Brain pericyte (primary cell): ENCODE measurements at regions not wholly inside any gene's neighbourhood (a gene's known extent, or its start where the extent isn't known, plus 50 kb on each side); places are given as distances from the start of the nearest gene placed in this dataset.
"Not testable (repeated sequence)": the region's sequence is repeated elsewhere in the genome, so short reads cannot be mapped to it uniquely, and the experiment has no call there.

ENCODE experiments used
- DNase-seq: peaks from one replicate; pipeline ENCODE4 v3.0.0-alpha.2; 2012; ENCODE audit warnings: low read depth, low spot score

DNA sequence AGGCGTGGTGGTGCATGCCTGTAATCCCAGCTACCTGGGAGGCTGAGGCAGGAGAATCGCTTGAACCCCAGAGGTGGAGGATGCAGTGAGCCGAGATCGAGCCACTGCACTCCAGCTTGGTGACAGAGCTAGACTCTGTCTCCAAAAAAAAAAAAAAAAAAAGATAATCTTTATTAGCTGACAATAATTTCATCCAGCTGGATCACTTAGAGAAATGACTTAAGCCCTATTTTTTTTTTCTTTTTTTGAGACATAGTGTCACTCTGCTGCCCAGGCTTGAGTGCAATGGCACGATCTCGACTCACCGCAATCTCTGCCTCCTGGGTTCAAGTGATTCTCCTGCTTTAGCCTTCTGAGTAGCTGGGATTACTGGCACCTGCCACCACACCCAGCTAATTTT lies 51.6 kb upstream of the MAP4K4 start:
- DNase-seq: not testable (repeated sequence)

DNA sequence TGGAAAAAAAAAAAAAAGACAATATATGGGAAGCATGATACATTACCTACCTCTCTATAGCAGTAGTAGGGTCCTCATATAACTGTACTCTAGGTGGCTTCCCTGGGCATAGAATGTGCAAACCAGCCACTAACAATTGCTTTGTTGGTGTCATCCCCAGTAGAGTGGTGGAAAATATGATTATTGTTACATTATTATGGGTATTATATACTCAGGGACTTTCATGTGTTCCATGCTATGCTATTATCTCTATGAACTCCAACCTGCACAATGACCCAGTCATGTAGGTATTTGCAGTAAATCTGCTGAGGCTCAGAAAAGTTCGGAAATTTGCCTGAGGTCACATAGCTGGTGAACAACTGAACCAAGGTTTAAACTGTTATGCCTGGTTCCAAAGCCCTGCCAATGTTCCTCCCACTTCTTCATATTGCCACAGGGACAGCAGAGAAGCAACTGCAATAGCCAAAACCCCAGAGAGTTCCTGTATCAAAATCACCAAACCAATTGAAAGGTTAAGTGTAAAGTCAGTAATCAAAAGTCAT lies 52.6 kb upstream of the MAP4K4 start:
- DNase-seq: no peak

GRCh38 chr2:101643004-101643524 lies 54.4 kb upstream of the MAP4K4 start:
- DNase-seq: no peak

GRCh38 chr2:101638817-101639605 lies 58.5 kb upstream of the MAP4K4 start:
- DNase-seq: no peak

DNA sequence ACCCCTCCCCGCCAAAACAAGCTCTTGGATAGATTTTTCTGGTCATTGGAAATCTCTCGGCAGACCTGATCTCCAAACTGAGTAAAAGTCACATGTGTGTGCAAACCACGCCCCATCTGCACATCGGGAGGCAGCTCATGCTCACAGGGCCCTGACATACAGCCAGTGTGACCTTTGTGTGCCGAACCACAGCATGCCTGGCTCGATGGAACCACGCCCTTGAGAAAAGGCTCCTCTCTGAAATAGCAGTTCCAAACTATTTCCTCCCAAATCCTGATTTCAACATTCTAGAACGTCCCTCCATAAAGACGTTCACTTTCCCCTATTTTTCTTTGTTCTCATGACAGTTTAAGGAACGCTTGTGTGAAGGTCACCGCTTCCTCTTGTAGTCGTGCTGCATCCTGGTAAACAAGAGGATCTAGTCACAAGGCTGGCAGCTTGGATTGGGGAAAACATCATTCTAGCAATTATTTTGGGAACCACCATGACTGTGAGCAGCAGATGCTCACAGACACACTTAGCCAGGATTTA lies 59.3 kb upstream of the MAP4K4 start:
- DNase-seq: no peak

- no peak for DNase-seq
Observed at GRCh38 chr2:101630224-101630949, 67.1 kb upstream of the MAP4K4 start.

- DNase-seq: no peak
Observed at GRCh38 chr2:101628030-101628392, 69.5 kb upstream of the MAP4K4 start.

DNA sequence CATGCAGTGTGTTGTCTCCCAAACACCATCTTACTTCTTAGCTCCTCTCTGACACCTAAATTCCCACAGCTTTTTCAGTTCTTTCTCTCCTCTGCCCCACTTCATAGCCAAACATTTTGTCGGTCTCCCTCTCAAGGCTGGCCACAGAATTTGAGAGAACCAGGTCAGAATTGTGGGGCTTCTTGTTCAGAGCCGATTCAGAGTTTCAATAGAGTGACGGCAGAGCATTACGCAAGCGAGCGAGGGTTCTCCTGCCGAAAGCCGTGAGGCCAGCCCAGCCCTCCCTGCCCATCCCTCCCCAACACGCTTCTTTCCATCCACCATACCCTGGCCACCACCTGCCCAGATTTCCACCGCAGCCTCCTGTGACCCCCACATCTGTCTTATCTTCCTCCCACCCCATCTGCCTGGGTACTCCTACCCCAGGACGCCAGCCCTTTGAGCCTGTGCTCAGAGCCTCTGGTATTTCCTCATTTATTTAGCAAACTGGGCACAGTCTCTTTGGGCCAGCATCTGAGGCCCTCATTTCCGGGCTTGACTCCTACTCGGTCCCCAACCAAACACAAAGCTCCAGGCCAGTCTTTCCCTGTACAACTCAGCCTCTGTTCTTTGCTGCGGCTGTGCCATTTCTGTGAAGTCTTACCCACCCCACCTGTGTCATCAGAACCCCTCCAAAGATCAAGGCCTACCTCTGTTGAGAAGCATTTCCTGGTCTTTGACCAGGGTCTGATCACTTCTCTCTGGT lies 70.0 kb upstream of the MAP4K4 start:
- no peak for DNase-seq

DNA sequence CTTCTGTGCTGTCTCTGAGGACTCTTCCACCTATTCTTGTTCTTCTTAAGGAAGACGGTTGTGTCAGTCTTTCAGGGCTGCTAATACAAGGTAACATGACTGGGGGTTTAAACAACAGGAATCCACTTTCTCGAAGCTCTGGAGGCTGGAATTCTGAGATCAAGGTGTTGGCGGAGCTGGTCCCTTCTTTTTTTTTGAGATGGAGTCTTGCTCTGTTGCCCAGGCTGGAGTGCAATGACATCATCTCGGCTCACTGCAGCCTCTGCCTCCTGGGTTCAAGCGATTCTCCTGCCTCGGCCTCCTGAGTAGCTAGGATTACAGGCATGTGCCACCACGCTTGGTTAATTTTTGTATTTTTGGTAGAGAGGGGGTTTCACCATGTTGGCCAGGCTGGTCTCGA lies 71.7 kb upstream of the MAP4K4 start:
- not testable (repeated sequence) for DNase-seq

- no peak for DNase-seq
Observed at GRCh38 chr2:101625387-101625786, 72.1 kb upstream of the MAP4K4 start.

GRCh38 chr2:101624706-101625332 lies 72.7 kb upstream of the MAP4K4 start:
- DNase-seq: no peak

DNA sequence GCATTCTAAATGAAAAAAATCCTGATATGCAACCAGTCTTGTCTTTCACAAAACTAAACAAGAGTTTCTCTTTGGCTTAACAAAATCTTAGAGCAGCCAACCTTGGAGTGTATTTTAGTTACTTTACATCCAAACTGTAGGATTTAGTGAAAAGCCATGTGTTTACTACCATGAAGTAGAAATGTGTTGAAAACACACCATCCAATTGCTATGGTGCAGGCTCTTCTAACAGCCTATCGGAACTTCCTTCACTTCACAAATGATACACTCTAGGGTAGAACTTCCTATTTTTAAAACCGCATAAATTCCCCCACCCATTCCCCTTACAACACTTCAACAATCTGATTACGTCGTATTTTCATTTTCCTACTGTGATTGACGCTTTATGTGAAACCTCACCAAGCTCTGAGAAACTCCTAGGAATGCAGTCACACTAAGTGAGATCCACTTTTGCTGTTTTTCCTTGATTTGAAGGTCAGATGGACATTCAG lies 74.4 kb upstream of the MAP4K4 start:
- no peak for DNase-seq

- no peak for DNase-seq
Observed at GRCh38 chr2:101622210-101623030, 75.1 kb upstream of the MAP4K4 start.

DNA sequence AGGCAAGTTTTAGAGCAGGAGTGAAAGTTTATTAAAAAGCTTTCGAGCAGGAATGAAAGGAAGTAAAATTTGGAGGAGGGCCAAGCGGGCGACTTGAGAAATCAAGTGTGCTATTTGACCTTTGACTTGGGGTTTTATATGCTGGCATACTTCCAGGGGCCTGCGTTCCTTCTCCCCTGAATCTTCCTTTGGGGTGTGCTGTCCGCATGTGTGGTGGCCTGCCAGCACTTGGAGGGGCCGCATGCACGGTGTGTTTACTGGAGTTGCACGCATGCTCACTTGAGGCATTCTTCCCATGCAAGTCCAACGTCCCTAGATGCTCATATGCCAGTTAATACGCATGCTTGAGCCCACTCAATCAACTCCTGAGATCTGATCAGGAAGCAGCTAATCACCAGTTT lies 78.3 kb upstream of the MAP4K4 start:
- no peak for DNase-seq

DNA sequence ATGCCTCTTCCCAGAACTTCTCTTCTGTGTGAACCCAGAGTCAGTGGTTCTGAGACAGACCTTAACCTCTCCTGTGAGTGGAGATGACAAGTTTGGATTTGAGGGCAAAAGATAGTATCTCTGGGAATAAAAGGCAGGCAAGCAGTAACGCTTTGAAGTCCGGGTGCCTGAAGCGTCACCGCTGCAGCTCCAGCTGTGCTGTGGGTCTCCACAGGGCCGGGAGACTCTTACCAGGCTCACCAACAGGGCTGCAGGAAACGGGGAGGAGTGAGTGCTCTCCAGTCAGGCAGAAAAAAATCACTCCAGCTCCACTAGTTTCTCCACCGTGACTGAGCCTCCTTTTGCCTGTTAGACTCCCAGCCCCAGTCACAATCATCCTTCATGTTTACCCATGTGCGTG lies 79.7 kb upstream of the MAP4K4 start:
- DNase-seq: no peak

DNA sequence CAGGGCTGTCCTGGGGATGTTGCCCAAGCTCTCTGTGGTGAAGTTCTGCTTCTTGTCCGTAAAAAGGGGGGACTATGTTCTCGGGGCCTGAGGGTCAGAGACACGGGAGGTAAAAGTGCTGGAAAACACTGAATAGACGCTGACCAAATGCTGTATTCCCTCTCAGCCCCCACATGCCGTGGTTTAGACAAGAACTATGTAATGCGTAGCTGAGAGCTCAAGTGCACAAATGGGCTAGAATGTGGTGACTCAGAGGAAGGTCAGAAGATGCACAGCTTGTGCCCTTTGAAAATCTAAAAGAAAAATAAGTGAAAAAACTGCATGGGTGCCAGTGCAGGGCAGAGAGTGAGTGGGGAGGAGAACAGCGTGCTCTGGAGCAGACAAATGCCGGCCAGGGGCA lies 80.3 kb upstream of the MAP4K4 start:
- DNase-seq: peak; percentile 74

DNA sequence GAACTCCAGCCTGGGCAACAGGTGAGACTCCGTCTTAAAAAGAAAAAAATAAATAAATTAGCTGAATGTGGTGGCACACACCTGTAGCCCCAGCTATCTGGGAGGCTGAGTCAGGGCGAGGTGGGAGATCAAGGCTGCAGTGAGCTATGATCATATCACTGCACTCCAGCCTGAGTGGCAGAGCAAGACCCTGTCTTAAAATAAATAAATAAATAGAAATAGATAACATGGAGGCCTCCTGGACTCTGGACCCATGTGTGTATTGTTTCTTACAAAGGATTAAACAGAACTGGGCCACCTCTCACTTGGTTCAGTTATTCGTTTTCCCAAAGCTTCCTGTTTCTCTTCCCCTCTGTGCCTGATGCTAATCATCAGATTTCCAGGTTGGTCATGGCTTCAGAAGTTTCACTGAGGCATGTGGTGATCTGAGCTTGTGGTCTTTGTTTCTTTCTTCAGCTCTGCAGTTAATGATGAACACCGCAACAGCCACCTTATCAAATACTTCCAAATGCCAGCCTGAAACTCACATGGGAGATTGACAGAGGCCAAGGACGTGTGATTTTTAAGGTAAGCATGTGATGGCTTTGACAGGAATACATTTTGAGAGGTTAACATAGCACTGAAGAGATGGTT lies 83.3 kb upstream of the MAP4K4 start:
- DNase-seq: no peak

- DNase-seq: no peak
Observed at GRCh38 chr2:101613056-101613704, 84.3 kb upstream of the MAP4K4 start.

- no peak for DNase-seq
Observed at GRCh38 chr2:101612019-101612418, 85.5 kb upstream of the MAP4K4 start.
